SK-N-SH treated with all-trans-retinoic acid at 6 μM for 48 hours (cell line): ENCODE measurements at regions not wholly inside any gene's neighbourhood (a gene's known extent, or its start where the extent isn't known, plus 50 kb on each side); places are given as distances from the start of the nearest gene placed in this dataset.

Experiments
- ATAC-seq: fragments of 200-7000 bp; cut with Tn5 transposase; 3 replicates; pipeline ENCODE4 v1.9.1; 2020; ENCODE audit warnings: mild to moderate bottlenecking, moderate library complexity
- ARNTL ChIP-seq: fragments of 450-650 bp; formaldehyde crosslinking; IDR thresholded peaks from 2 replicates; pipeline ENCODE4 v1.5.0; 2020; ENCODE audit warnings: low read depth, mild to moderate bottlenecking, moderate library complexity, borderline replicate concordance
- BACH2 ChIP-seq: fragments of 250-450 bp; sonication (Bioruptor Pico); IDR thresholded peaks from 2 replicates; pipeline ENCODE4 v1.9.0; 2021; ENCODE audit warnings: mild to moderate bottlenecking, borderline replicate concordance
- CREB5 ChIP-seq: fragments of 250-450 bp; sonication (Bioruptor Pico); IDR thresholded peaks from 2 replicates; pipeline ENCODE4 v1.5.1; 2020; ENCODE audit warnings: low read depth, mild to moderate bottlenecking, moderate library complexity
- CSDC2 ChIP-seq: fragments of 250-450 bp; sonication (Bioruptor Pico); IDR thresholded peaks from 2 replicates; pipeline ENCODE4 v1.5.0; 2020; ENCODE audit warnings: mild to moderate bottlenecking, moderate library complexity
- CSRNP3 ChIP-seq: fragments of 250-450 bp; sonication (Bioruptor Pico); IDR thresholded peaks from 2 replicates; pipeline ENCODE4 v1.5.1; 2021; ENCODE audit warnings: mild to moderate bottlenecking, moderate library complexity
- ISL1 ChIP-seq: fragments of 250-450 bp; sonication (Bioruptor Pico); IDR thresholded peaks from 2 replicates; pipeline ENCODE4 v2.1.2; 2022; ENCODE audit warnings: mild to moderate bottlenecking, moderate library complexity
- PATZ1 ChIP-seq: fragments of 250-450 bp; sonication (Bioruptor Pico); IDR thresholded peaks from 2 replicates; pipeline ENCODE4 v1.8.0; 2020; ENCODE audit warnings: mild to moderate bottlenecking, moderate library complexity, borderline replicate concordance
- POU6F1 ChIP-seq: fragments of 250-450 bp; sonication (Bioruptor Pico); IDR thresholded peaks from 2 replicates; pipeline ENCODE4 v1.8.0; 2021; ENCODE audit warnings: low read depth, mild to moderate bottlenecking, moderate library complexity, borderline replicate concordance
- PPARA ChIP-seq: fragments of 250-450 bp; sonication (Bioruptor Pico); IDR thresholded peaks from 2 replicates; pipeline ENCODE4 v1.5.0; 2020; ENCODE audit warnings: mild to moderate bottlenecking, borderline replicate concordance
- RARB ChIP-seq: fragments of 250-450 bp; sonication (Bioruptor Pico); IDR thresholded peaks from 2 replicates; pipeline ENCODE4 v1.8.0; 2021; ENCODE audit warnings: mild to moderate bottlenecking, moderate library complexity
- SNAI2 ChIP-seq: fragments of 250-450 bp; sonication (Bioruptor Pico); IDR thresholded peaks from 2 replicates; pipeline ENCODE4 v1.5.0; 2020; ENCODE audit warnings: mild to moderate bottlenecking, moderate library complexity
- TCF4 ChIP-seq: fragments of 250-450 bp; sonication (Bioruptor Pico); IDR thresholded peaks from 2 replicates; pipeline ENCODE4 v1.8.0; 2021; ENCODE audit warnings: mild to moderate bottlenecking, moderate library complexity, borderline replicate concordance
- TOX ChIP-seq: fragments of 250-450 bp; sonication (Bioruptor Pico); IDR thresholded peaks from 2 replicates; pipeline ENCODE4 v1.8.0; 2021; ENCODE audit warnings: mild to moderate bottlenecking, moderate library complexity, borderline replicate concordance
- TSHZ2 ChIP-seq: fragments of 250-450 bp; sonication (Bioruptor Pico); IDR thresholded peaks from 2 replicates; pipeline ENCODE4 v1.5.0; 2020; ENCODE audit warnings: mild to moderate bottlenecking, moderate library complexity
- ZC3H10 ChIP-seq: fragments of 250-450 bp; sonication (Bioruptor Pico); IDR thresholded peaks from 2 replicates; pipeline ENCODE4 v1.5.1; 2021; ENCODE audit warnings: mild to moderate bottlenecking, moderate library complexity
- ZFP3 ChIP-seq: fragments of 250-450 bp; sonication (Bioruptor Pico); IDR thresholded peaks from 2 replicates; pipeline ENCODE4 v1.5.0; 2020; ENCODE audit warnings: mild to moderate bottlenecking, moderate library complexity
- ZFP30 ChIP-seq: fragments of 450-650 bp; formaldehyde crosslinking; IDR thresholded peaks from 2 replicates; pipeline ENCODE4 v1.5.0; 2022; ENCODE audit warnings: mild to moderate bottlenecking, moderate library complexity
- ZNF70 ChIP-seq: fragments of 450-650 bp; formaldehyde crosslinking; IDR thresholded peaks from 2 replicates; pipeline ENCODE4 v1.5.0; 2020; ENCODE audit warnings: mild to moderate bottlenecking, moderate library complexity
- ZNF8 ChIP-seq: fragments of 450-650 bp; formaldehyde crosslinking; IDR thresholded peaks from 2 replicates; pipeline ENCODE4 v1.5.0; 2020; ENCODE audit warnings: mild to moderate bottlenecking, moderate library complexity

GRCh38 chr18:54702686-54703085 is 111.6 kb downstream of the DYNAP start:
- TF ChIP-seq ZFP3 (CRISPR knock-in tag) (no peak), ZNF8 (CRISPR knock-in tag) (no peak), CREB5 (CRISPR knock-in tag) (no peak), ISL1 (CRISPR knock-in tag) (no peak), PATZ1 (CRISPR knock-in tag) (no peak), BACH2 (no peak), CSRNP3 (CRISPR knock-in tag) (no peak), TCF4 (no peak), RARB (CRISPR knock-in tag) (no peak), ZC3H10 (CRISPR knock-in tag) (no peak), TOX (CRISPR knock-in tag) (no peak), SNAI2 (no peak), TSHZ2 (CRISPR knock-in tag) (no peak)
- TF ChIP-seq, all 23 proteins: peak for 0
- ATAC-seq = no peak

GRCh38 chr18:54710074-54710899 is 118.0 kb upstream of the RAB27B start:
- no peak for ATAC-seq
- TF ChIP-seq TCF4 (no peak), PATZ1 (CRISPR knock-in tag) (no peak), ZFP30 (CRISPR knock-in tag) (no peak), ZNF8 (CRISPR knock-in tag) (no peak), TSHZ2 (CRISPR knock-in tag) (no peak), CSDC2 (CRISPR knock-in tag) (no peak), SNAI2 (no peak), TOX (CRISPR knock-in tag) (no peak), ISL1 (CRISPR knock-in tag) (no peak), BACH2 (no peak), ZNF70 (CRISPR knock-in tag) (no peak), ARNTL (CRISPR knock-in tag) (no peak), POU6F1 (CRISPR knock-in tag) (no peak), PPARA (CRISPR knock-in tag) (no peak)
